KMS-11 (cell line): ENCODE measurements at regions not wholly inside any gene's neighbourhood (a gene's known extent, or its start where the extent isn't known, plus 50 kb on each side); places are given as distances from the start of the nearest gene placed in this dataset.

Source experiments
- H2AFZ ChIP-seq: fragments of 200-600 bp; sonication (generic); 2 replicates; pipeline ENCODE4 v1.6.1; 2016; ENCODE audit warnings: antibody characterized with exemption, mixed run types, low read depth
- H3K27ac ChIP-seq: fragments of 200-600 bp; sonication (generic); 2 replicates; pipeline ENCODE4 v1.6.1; 2016; ENCODE audit warnings: mild to moderate bottlenecking, mixed run types
- H3K27me3 ChIP-seq: fragments of 200-600 bp; sonication (generic); 2 replicates; pipeline ENCODE4 v1.6.1; 2017; ENCODE audit warnings: mild to moderate bottlenecking, low read depth, mixed run types, moderate library complexity; ENCODE audit not compliant: insufficient read depth
- H3K36me3 ChIP-seq: fragments of 200-600 bp; sonication (generic); 2 replicates; pipeline ENCODE4 v1.6.1; 2017; ENCODE audit warnings: mild to moderate bottlenecking, mixed run types; ENCODE audit not compliant: insufficient read depth
- H3K4me1 ChIP-seq: fragments of 200-600 bp; sonication (generic); 2 replicates; pipeline ENCODE4 v1.6.1; 2016; ENCODE audit warnings: mild to moderate bottlenecking, low read depth, mixed run types; ENCODE audit not compliant: poor library complexity, severe bottlenecking
- H3K4me2 ChIP-seq: fragments of 200-600 bp; sonication (generic); 2 replicates; pipeline ENCODE4 v1.7.0; 2016; ENCODE audit warnings: mild to moderate bottlenecking, mixed run types
- H3K4me3 ChIP-seq: fragments of 200-600 bp; sonication (generic); IDR thresholded peaks from 2 replicates; pipeline ENCODE4 v1.6.1; 2017; ENCODE audit warnings: low read depth, low read length, mixed read lengths; ENCODE audit not compliant: insufficient read depth
- H3K79me2 ChIP-seq: fragments of 200-600 bp; sonication (generic); 2 replicates; pipeline ENCODE4 v1.6.1; 2016; ENCODE audit warnings: low read depth, mixed run types; ENCODE audit not compliant: insufficient read depth
- H3K9ac ChIP-seq: fragments of 200-600 bp; sonication (generic); 2 replicates; pipeline ENCODE4 v1.6.1; 2016; ENCODE audit warnings: mild to moderate bottlenecking, mixed run types
- H4K20me1 ChIP-seq: fragments of 200-600 bp; sonication (generic); 2 replicates; pipeline ENCODE4 v1.6.1; 2016; ENCODE audit warnings: mild to moderate bottlenecking, mixed run types; ENCODE audit not compliant: insufficient read depth
- TF ChIP-seq, protein P1 (sequence below): fragments of 200-600 bp; sonication (generic); conservative IDR thresholded peaks from 2 replicates; pipeline ENCODE4 v1.6.1; 2017; ENCODE audit warnings: low read depth, mild to moderate bottlenecking, antibody characterized with exemption, low read length, moderate library complexity, mixed read lengths

DNA sequence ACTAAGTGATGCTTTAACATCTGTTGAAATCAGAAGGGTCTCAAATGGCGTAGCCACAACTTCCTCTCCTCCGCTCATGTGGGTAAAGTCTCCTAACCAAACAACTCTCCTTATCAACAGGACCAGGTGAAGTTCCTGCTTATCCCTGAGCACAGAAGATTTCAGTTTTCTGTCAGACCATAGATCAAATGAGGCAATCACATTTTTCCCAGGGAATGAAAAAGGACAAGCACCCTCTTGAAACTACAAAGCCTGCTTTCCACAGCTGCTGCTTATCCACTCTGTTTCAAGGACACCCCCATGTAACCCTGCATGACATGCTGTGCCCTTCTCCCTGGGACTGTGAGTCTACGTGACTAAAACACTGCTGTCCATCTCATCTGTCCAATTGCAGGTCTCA, 788.3 kb upstream of the SLITRK5 start:
- no peaks in the 10 kb centered on the region for H3K27me3 ChIP-seq
- no peaks in the 10 kb centered on the region for H3K36me3 ChIP-seq
- H3K9ac ChIP-seq = no peak overlapping the region
- H3K79me2 ChIP-seq = no peaks in the 10 kb centered on the region
- no peaks in the 10 kb centered on the region for H3K4me1 ChIP-seq
- no peaks in the 10 kb centered on the region for H4K20me1 ChIP-seq
- no peak overlapping the region for H3K4me3 ChIP-seq
- no peak overlapping the region for H3K4me2 ChIP-seq
- TF ChIP-seq, protein P1, sequence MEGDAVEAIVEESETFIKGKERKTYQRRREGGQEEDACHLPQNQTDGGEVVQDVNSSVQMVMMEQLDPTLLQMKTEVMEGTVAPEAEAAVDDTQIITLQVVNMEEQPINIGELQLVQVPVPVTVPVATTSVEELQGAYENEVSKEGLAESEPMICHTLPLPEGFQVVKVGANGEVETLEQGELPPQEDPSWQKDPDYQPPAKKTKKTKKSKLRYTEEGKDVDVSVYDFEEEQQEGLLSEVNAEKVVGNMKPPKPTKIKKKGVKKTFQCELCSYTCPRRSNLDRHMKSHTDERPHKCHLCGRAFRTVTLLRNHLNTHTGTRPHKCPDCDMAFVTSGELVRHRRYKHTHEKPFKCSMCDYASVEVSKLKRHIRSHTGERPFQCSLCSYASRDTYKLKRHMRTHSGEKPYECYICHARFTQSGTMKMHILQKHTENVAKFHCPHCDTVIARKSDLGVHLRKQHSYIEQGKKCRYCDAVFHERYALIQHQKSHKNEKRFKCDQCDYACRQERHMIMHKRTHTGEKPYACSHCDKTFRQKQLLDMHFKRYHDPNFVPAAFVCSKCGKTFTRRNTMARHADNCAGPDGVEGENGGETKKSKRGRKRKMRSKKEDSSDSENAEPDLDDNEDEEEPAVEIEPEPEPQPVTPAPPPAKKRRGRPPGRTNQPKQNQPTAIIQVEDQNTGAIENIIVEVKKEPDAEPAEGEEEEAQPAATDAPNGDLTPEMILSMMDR = no peak
- no peak overlapping the region for H3K27ac ChIP-seq
- H2AFZ ChIP-seq = no peak overlapping the region

GRCh38 chr13:86892330-86892729, 778.8 kb upstream of the SLITRK5 start:
- Histone ChIP-seq H3K4me1 (no peaks in the 10 kb centered on the region), H3K27me3 (no peaks in the 10 kb centered on the region), H3K36me3 (no peaks in the 10 kb centered on the region), H3K4me2 (no peak overlapping the region), H3K27ac (no peak overlapping the region), H3K9ac (no peak overlapping the region), H3K4me3 (no peak overlapping the region), H2AFZ (no peak overlapping the region), H3K79me2 (no peaks in the 10 kb centered on the region), H4K20me1 (no peaks in the 10 kb centered on the region)
- TF ChIP-seq, protein P1 = no peak

- Histone ChIP-seq H3K36me3 (no peaks in the 10 kb centered on the region), H4K20me1 (no peaks in the 10 kb centered on the region), H3K27ac (no peak overlapping the region), H2AFZ (no peak overlapping the region), H3K79me2 (no peaks in the 10 kb centered on the region), H3K4me2 (no peak overlapping the region), H3K4me3 (no peak overlapping the region), H3K4me1 (no peaks in the 10 kb centered on the region), H3K9ac (no peak overlapping the region), H3K27me3 (no peaks in the 10 kb centered on the region)
- TF ChIP-seq, protein P1 = no peak
These were observed 770.3 kb upstream of the SLITRK5 start for GRCh38 chr13:86900906-86901305.

DNA sequence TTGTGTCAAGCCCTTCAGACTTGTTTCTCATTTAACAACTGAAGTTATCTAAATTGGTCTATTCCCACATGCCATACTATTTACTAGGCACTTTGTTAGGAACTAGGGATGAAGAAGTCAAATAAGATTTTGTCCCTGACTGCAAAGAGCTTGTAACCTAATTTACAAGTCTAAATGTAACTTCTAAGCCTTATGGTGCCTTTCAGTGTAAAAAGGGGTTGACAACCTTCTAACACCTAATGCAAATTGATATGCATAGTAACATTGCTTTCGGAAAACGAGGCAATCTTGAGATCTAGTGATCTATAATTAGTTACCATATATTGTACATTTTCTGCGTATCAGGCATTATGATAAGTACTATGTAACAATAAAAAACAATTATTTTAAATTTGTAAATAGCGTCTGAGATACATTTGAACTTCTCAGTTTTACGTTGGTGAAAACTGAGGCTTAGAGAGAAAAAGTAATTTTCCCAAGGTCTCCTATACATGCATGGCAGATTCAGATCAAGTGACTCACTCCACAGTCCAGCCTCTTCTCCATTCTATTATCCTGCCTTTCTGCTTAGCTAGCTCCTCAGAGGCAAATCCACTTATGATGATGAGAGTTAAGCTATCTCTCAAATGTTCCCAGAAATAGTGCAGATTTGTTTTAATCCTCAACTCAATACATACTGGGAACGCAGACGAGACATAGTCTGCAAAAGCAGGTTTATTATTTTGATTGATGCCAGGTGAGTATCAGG, 764.9 kb upstream of the SLITRK5 start:
- no peaks in the 10 kb centered on the region for H3K36me3 ChIP-seq
- H3K27me3 ChIP-seq = no peaks in the 10 kb centered on the region
- H3K79me2 ChIP-seq = no peaks in the 10 kb centered on the region
- H3K4me2 ChIP-seq = no peak overlapping the region
- no peak overlapping the region for H3K4me3 ChIP-seq
- H2AFZ ChIP-seq = no peak overlapping the region
- no peak overlapping the region for H3K9ac ChIP-seq
- H3K4me1 ChIP-seq = no peaks in the 10 kb centered on the region
- H4K20me1 ChIP-seq = no peaks in the 10 kb centered on the region
- no peak overlapping the region for H3K27ac ChIP-seq
- TF ChIP-seq, protein P1 = no peak
